ENCODE measurements at regions not wholly inside any gene's neighbourhood (a gene's known extent, or its start where the extent isn't known, plus 50 kb on each side); places are given as distances from the start of the nearest gene placed in this dataset.
A peak's percentile ranks its signal among the peaks of the same experiment; 100 is the strongest.

DNA sequence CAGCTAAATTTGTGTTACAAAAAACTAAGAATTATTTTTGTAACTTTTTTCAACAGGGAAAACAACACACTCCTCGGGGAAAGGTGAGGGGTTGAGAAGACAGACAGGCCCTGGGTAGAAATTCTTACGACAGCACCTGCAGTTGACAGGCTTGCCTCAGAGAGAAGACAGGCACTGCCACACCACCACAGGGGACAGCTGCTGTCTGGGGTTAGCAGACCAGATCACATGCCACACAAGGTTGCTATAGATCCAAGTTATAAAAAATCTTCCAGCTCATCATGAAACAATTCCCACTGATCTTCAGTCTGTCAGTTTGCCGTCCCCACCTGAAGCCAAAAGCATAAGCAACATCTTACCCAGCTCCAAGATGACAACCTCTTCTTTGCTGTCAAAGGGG lies 143.2 kb upstream of the ZCCHC13 start:
- Histone ChIP-seq H3K27me3 (ENCODE audit: control insufficient read depth, insufficient read depth, low read length) (no peaks in the 10 kb centered on the region), H3K4me3 (ENCODE audit: low read depth, low read length) (no peak overlapping the region), H3K36me3 (ENCODE audit: control insufficient read depth, insufficient read depth, low read length) (no peaks in the 10 kb centered on the region)
- TF ChIP-seq, protein P1, sequence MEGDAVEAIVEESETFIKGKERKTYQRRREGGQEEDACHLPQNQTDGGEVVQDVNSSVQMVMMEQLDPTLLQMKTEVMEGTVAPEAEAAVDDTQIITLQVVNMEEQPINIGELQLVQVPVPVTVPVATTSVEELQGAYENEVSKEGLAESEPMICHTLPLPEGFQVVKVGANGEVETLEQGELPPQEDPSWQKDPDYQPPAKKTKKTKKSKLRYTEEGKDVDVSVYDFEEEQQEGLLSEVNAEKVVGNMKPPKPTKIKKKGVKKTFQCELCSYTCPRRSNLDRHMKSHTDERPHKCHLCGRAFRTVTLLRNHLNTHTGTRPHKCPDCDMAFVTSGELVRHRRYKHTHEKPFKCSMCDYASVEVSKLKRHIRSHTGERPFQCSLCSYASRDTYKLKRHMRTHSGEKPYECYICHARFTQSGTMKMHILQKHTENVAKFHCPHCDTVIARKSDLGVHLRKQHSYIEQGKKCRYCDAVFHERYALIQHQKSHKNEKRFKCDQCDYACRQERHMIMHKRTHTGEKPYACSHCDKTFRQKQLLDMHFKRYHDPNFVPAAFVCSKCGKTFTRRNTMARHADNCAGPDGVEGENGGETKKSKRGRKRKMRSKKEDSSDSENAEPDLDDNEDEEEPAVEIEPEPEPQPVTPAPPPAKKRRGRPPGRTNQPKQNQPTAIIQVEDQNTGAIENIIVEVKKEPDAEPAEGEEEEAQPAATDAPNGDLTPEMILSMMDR (IDR thresholded peaks at IDR 0.05; ENCODE audit: insufficient read depth, low read length, severe bottlenecking) = no peak
- FAIRE-seq = no peak
- DNase-seq (ENCODE audit: low read depth) = no peak

DNA sequence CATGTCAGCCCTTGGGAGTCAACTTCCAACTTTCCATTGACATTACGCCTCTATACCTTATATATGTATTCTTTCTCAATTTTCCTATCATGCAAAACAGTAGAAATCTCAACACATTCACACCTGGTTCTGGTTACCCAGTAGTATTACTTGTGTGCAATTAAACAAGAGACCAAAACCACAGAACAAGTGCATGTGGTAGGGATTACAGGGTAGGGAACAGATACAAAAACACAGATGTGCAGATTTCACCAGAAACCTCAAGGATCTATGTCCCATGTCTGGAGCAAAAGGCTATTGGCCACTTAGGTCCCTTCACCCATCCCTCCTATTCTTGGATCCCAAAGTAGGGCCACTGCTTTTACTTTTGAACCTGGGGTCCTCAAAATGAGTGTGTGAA lies 143.6 kb upstream of the ZCCHC13 start:
- no peak for FAIRE-seq
- DNase-seq (ENCODE audit: low read depth) = no peak
- TF ChIP-seq, protein P1 (IDR thresholded peaks at IDR 0.05; ENCODE audit: insufficient read depth, low read length, severe bottlenecking) = no peak
- Histone ChIP-seq H3K4me3 (ENCODE audit: low read depth, low read length) (no peak overlapping the region), H3K36me3 (ENCODE audit: control insufficient read depth, insufficient read depth, low read length) (no peaks in the 10 kb centered on the region), H3K27me3 (ENCODE audit: control insufficient read depth, insufficient read depth, low read length) (no peaks in the 10 kb centered on the region)

DNA sequence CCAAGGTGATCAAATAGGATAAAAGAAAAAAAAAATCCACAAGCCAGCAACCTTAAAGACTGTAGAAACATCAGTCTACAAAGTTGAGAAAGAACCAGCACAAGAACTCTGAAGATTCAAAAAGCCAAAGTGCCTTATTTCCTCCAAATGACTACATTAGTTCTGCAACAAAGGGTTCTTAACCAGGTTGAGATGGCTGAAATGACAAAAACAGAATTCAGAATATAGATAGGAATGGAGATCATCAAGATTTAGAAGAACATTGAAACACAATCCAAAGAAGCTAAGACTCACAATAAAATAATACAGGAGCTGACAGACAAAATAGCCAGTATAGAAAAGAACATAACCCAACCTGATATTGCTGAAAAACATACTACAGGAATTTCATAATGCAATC lies 156.5 kb upstream of the ZCCHC13 start:
- TF ChIP-seq, protein P1 (IDR thresholded peaks at IDR 0.05; ENCODE audit: insufficient read depth, low read length, severe bottlenecking) = no peak
- FAIRE-seq (no peak), DNase-seq (ENCODE audit: low read depth) (no peak)
- Histone ChIP-seq H3K36me3 (ENCODE audit: control insufficient read depth, insufficient read depth, low read length) (no peaks in the 10 kb centered on the region), H3K27me3 (ENCODE audit: control insufficient read depth, insufficient read depth, low read length) (no peaks in the 10 kb centered on the region), H3K4me3 (ENCODE audit: low read depth, low read length) (no peak overlapping the region)

DNA sequence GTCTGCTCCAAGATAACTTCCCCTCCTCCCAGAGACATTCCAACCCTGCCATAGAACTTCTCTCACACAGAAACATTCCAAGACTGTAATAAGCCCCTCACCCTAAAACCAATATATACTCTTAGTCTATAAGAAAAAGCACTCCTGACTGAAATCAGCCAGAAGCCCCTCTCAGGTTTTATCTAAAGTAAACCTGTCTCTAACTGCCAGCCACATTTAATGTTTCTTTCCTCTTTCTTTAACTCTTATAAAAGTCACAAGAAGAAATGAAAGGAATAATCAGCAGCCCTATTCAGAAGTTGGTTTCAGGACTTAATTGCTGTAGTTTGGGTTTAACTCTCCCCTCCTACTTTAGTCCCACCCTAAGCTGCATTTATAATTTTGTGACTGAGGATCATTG lies 165.0 kb upstream of the ZCCHC13 start:
- FAIRE-seq (no peak), DNase-seq (ENCODE audit: low read depth) (no peak)
- TF ChIP-seq, protein P1 (IDR thresholded peaks at IDR 0.05; ENCODE audit: insufficient read depth, low read length, severe bottlenecking) = no peak
- Histone ChIP-seq H3K36me3 (ENCODE audit: control insufficient read depth, insufficient read depth, low read length) (no peaks in the 10 kb centered on the region), H3K27me3 (ENCODE audit: control insufficient read depth, insufficient read depth, low read length) (no peaks in the 10 kb centered on the region), H3K4me3 (ENCODE audit: low read depth, low read length) (no peak overlapping the region)

DNA sequence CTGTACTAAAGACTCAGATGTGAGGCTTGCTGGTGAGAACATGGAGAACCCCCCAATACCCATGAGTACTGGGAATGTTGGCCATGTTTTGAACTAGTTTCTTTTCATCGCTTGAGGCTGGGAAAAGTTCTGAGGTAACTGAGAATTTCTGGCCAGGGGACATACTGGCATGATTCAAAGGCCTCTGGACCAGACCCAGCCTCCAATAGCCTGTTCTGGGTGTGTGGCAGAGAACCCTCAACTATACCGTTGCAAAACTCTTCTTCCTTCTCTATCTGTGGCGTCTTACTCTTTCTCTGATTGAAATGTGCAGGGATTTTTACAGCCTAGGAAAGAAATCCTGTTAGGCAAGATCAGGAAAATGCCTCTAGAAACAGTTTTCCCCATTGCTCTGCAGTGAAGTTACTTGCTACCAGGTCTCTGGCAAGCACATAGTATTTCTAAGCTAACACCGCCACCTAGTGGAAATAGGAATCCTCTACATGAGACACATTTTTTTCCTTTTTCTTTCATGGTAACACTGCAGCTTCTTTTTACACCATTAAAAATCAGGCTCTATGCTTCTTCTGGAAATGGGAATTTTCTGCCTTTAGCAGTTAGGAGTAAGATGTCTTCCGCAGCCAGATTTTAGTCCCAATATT lies 170.7 kb upstream of the ZCCHC13 start:
- Histone ChIP-seq H3K27me3 (ENCODE audit: control insufficient read depth, insufficient read depth, low read length) (no peaks in the 10 kb centered on the region), H3K4me3 (ENCODE audit: low read depth, low read length) (no peak overlapping the region), H3K36me3 (ENCODE audit: control insufficient read depth, insufficient read depth, low read length) (no peaks in the 10 kb centered on the region)
- FAIRE-seq = no peak
- TF ChIP-seq, protein P1 (IDR thresholded peaks at IDR 0.05; ENCODE audit: insufficient read depth, low read length, severe bottlenecking) = peak; percentile 49
- DNase-seq (ENCODE audit: low read depth) = peak; percentile 42

DNA sequence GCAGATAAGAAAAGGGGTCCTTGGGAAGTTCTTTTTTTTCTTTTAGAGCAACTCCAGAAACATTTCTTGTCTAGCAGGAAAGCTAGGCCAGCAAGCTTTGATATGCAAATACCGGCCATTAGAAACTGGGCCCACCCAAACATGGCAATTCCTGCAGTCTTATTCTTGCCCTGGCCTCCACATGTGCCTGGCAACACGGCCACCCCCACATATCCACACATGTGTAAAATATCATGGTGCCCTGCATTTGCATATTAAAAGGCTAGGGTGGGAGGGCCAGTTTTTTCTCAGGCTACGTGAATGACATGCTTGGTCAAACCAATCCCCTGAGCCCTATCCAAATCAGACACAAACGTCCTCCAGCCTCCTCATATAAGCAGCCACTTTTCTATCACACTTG lies 171.7 kb upstream of the ZCCHC13 start:
- H3K4me3 ChIP-seq (ENCODE audit: low read depth, low read length) = no peak overlapping the region
- H3K36me3 ChIP-seq (ENCODE audit: control insufficient read depth, insufficient read depth, low read length) = no peaks in the 10 kb centered on the region
- DNase-seq (ENCODE audit: low read depth) (no peak), FAIRE-seq (no peak)
- TF ChIP-seq, protein P1 (IDR thresholded peaks at IDR 0.05; ENCODE audit: insufficient read depth, low read length, severe bottlenecking) = no peak
- no peaks in the 10 kb centered on the region for H3K27me3 ChIP-seq (ENCODE audit: control insufficient read depth, insufficient read depth, low read length)
